SK-N-MC (cell line): ENCODE measurements at regions not wholly inside any gene's neighbourhood (a gene's known extent, or its start where the extent isn't known, plus 50 kb on each side); places are given as distances from the start of the nearest gene placed in this dataset.

Source experiments
- DNase-seq: peaks from one replicate; pipeline ENCODE4 v3.0.0-alpha.2; 2011; ENCODE audit warnings: low read depth, low spot score
- H3K27ac ChIP-seq: fragments of 200-600 bp; sonication (generic); 2 replicates; pipeline ENCODE4 v1.5.1; 2016; ENCODE audit warnings: mixed run types
- H3K36me3 ChIP-seq: fragments of 200-600 bp; sonication (generic); 2 replicates; pipeline ENCODE4 v1.6.1; 2017; ENCODE audit warnings: antibody characterized with exemption, low read length, mixed read lengths; ENCODE audit not compliant: insufficient read depth
- H3K4me3 ChIP-seq: fragments of 200-600 bp; sonication (generic); 2 replicates; pipeline ENCODE4 v1.5.1; 2016
- H3K9ac ChIP-seq: fragments of 200-600 bp; sonication (generic); 2 replicates; pipeline ENCODE4 v1.8.0; 2017; ENCODE audit warnings: mixed run types, mixed read lengths; ENCODE audit not compliant: insufficient read length
- H3K9me3 ChIP-seq: fragments of 200-600 bp; sonication (generic); 2 replicates; pipeline ENCODE4 v1.6.1; 2017; ENCODE audit warnings: low read depth, mild to moderate bottlenecking, antibody characterized with exemption, low read length, moderate library complexity, mixed read lengths
- EZH2 ChIP-seq: fragments of 200-600 bp; sonication (generic); IDR thresholded peaks from one replicate; pipeline ENCODE4 v1.6.1; 2017; ENCODE audit warnings: antibody characterized with exemption
- FOXP2 ChIP-seq: optimal IDR thresholded peaks from 2 replicates; pipeline ENCODE3; 2011; ENCODE audit warnings: mild to moderate bottlenecking, moderate library complexity; ENCODE audit not compliant: insufficient read depth; ENCODE audit errors: extremely low read length, control extremely low read depth
- POLR2AphosphoS5 ChIP-seq: IDR thresholded peaks from 2 replicates; pipeline ENCODE4 v1.6.1; 2012; ENCODE audit warnings: mild to moderate bottlenecking, low read depth, low read length, borderline replicate concordance

- no peak for DNase-seq
- no peak overlapping the region for H3K9ac ChIP-seq
- no peak overlapping the region for H3K4me3 ChIP-seq
- H3K36me3 ChIP-seq, result no peaks in the 10 kb centered on the region
- H3K27ac ChIP-seq, result no peak overlapping the region
- TF ChIP-seq POLR2AphosphoS5 (no peak), FOXP2 (no peak), EZH2 (no peak)
- no peaks in the 10 kb centered on the region for H3K9me3 ChIP-seq
Observed at GRCh38 chr1:222167111-222167510, 380.8 kb downstream of the HHIPL2 start.

GRCh38 chr1:222165629-222166028, 382.3 kb downstream of the HHIPL2 start:
- Histone ChIP-seq H3K9ac (no peak overlapping the region), H3K27ac (no peak overlapping the region), H3K9me3 (no peaks in the 10 kb centered on the region), H3K36me3 (no peaks in the 10 kb centered on the region), H3K4me3 (no peak overlapping the region)
- TF ChIP-seq POLR2AphosphoS5 (no peak), EZH2 (no peak), FOXP2 (no peak)
- no peak for DNase-seq

GRCh38 chr1:222163895-222164294, 384.0 kb downstream of the HHIPL2 start:
- Histone ChIP-seq H3K9ac (no peak overlapping the region), H3K4me3 (no peak overlapping the region), H3K9me3 (no peaks in the 10 kb centered on the region), H3K36me3 (no peaks in the 10 kb centered on the region), H3K27ac (no peak overlapping the region)
- no peak for TF ChIP-seq FOXP2
- TF ChIP-seq EZH2, result no peak
- no peak for TF ChIP-seq POLR2AphosphoS5
- DNase-seq, result no peak

GRCh38 chr1:222161676-222162075, 386.2 kb downstream of the HHIPL2 start:
- Histone ChIP-seq H3K27ac (no peak overlapping the region), H3K9me3 (no peaks in the 10 kb centered on the region), H3K4me3 (no peak overlapping the region), H3K9ac (no peak overlapping the region), H3K36me3 (no peaks in the 10 kb centered on the region)
- no peak for DNase-seq
- TF ChIP-seq FOXP2 (no peak), POLR2AphosphoS5 (no peak), EZH2 (no peak)

DNA sequence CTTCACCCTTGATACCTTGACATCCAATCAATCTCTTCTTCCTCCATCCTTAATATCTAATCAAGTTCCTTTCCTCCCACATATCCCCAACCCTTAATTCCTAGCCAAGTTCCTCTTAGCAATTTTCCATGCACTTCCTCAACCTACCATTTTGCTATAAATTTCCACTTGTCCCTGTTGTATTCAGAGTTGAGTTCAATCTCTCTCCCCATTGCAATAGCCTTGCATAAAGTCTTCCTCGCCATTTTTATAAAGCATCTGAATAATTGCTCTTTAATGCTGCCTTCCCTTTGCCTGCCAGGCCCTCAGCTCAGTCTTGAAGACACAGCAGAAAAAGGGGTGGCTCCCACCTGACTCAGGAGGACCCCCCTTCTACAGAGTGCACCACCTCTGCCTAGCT, 390.3 kb downstream of the HHIPL2 start:
- DNase-seq, result no peak
- no peaks in the 10 kb centered on the region for H3K36me3 ChIP-seq

DNA sequence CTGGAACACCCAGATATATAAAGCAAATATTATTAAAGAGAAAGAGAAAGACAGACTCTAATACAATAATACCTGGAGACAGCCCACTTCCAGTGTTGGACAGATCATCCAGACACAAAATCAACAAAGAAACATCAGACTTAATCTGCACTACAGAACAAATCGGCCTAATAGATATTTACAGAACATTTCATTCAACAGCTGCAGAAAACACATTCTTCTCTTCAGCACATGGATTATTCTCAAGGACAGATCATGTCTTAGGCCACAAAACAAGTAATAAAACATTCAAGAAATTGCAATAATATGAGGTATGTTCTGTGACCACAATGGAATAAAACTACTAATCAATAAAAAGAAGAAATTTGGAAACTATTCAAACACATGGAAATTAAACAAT, 398.3 kb upstream of the DUSP10 start:
- TF ChIP-seq EZH2 (no peak), FOXP2 (no peak), POLR2AphosphoS5 (no peak)
- Histone ChIP-seq H3K27ac (no peak overlapping the region), H3K9ac (no peak overlapping the region), H3K36me3 (no peaks in the 10 kb centered on the region), H3K9me3 (no peaks in the 10 kb centered on the region), H3K4me3 (no peak overlapping the region)
- no peak for DNase-seq

More for the DNA sequence above, 390.3 kb downstream of the HHIPL2 start:
- Histone ChIP-seq H3K4me3 (no peak overlapping the region), H3K27ac (no peak overlapping the region), H3K9ac (no peak overlapping the region), H3K9me3 (no peaks in the 10 kb centered on the region)
- no peak for TF ChIP-seq POLR2AphosphoS5

- TF ChIP-seq FOXP2, result no peak
- no peak for TF ChIP-seq POLR2AphosphoS5
- TF ChIP-seq EZH2, result no peak
- no peak for DNase-seq
Observed at GRCh38 chr1:222138095-222138494, 396.2 kb upstream of the DUSP10 start.

GRCh38 chr1:222136869-222137268, 395.0 kb upstream of the DUSP10 start:
- DNase-seq, result no peak
- TF ChIP-seq EZH2 (no peak), FOXP2 (no peak), POLR2AphosphoS5 (no peak)
- H3K4me3 ChIP-seq, result no peak overlapping the region
- no peaks in the 10 kb centered on the region for H3K9me3 ChIP-seq
- no peaks in the 10 kb centered on the region for H3K36me3 ChIP-seq
- no peak overlapping the region for H3K9ac ChIP-seq
- H3K27ac ChIP-seq, result no peak overlapping the region

More at GRCh38 chr1:222138095-222138494, 396.2 kb upstream of the DUSP10 start:
- no peaks in the 10 kb centered on the region for H3K36me3 ChIP-seq
- H3K9me3 ChIP-seq, result no peaks in the 10 kb centered on the region
- no peak overlapping the region for H3K4me3 ChIP-seq
- H3K9ac ChIP-seq, result no peak overlapping the region
- H3K27ac ChIP-seq, result no peak overlapping the region

DNA sequence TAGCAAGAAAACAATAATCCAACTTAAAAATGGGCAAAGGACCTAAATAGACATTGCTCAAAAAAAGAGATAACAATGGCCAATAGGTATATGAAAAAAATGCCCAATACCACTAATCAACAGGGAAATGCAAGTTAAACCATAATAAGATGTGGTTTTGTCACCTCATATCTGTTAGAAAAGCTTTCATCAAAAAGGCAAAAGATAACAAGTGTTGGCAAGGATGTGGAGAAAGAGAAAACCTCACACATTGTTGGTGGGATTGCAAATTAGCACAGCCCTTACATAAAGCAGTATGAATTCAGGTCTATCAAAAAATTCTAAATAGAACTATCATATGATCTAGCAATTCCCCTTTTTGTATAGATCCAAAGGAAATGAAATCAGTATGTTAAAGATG, 387.2 kb upstream of the DUSP10 start:
- DNase-seq, result no peak
- H3K9me3 ChIP-seq, result no peaks in the 10 kb centered on the region
- H3K36me3 ChIP-seq, result no peaks in the 10 kb centered on the region
- H3K27ac ChIP-seq, result no peak overlapping the region
- TF ChIP-seq FOXP2, result no peak
- TF ChIP-seq POLR2AphosphoS5, result no peak
- H3K4me3 ChIP-seq, result no peak overlapping the region
- H3K9ac ChIP-seq, result no peak overlapping the region

- Histone ChIP-seq H3K4me3 (no peak overlapping the region), H3K36me3 (no peaks in the 10 kb centered on the region)
- TF ChIP-seq EZH2, result no peak
- no peak for TF ChIP-seq POLR2AphosphoS5
- no peak for TF ChIP-seq FOXP2
Observed at GRCh38 chr1:222127526-222128152, 385.8 kb upstream of the DUSP10 start.

More at GRCh38 chr1:222127526-222128152, 385.8 kb upstream of the DUSP10 start:
- H3K9me3 ChIP-seq, result no peaks in the 10 kb centered on the region
- no peak overlapping the region for H3K27ac ChIP-seq
- no peak overlapping the region for H3K9ac ChIP-seq
- DNase-seq, result no peak
